ENCODE measurements at regions not wholly inside any gene's neighbourhood (a gene's known extent, or its start where the extent isn't known, plus 50 kb on each side); places are given as distances from the start of the nearest gene placed in this dataset.

- Histone ChIP-seq H2AFZ (ENCODE audit: insufficient read depth, low read depth, low read length, poor library complexity, severe bottlenecking) (no peak overlapping the region), H3K79me2 (ENCODE audit: control insufficient read depth, insufficient read depth, low read length) (no peaks in the 10 kb centered on the region), H3K27me3 (replicated peaks in 1 of 4; ENCODE audit: control extremely low read depth in 1 of 4, control insufficient read depth in 3 of 4, insufficient read depth in 4 of 4, low read length in 3 of 4) (no peaks in the 10 kb centered on the region), H3K9me3 (ENCODE audit: control extremely low read depth in 1 of 3, control insufficient read depth in 2 of 3, insufficient read depth in 1 of 3, low read length in 2 of 3) (no peaks in the 10 kb centered on the region), H3K4me2 (replicated peaks; ENCODE audit: low read depth, low read length, poor library complexity, severe bottlenecking) (no peak overlapping the region), H3K4me3 (ENCODE audit: control extremely low read depth in 1 of 5, extremely low read depth in 1 of 5, insufficient read depth in 1 of 5, low read depth in 2 of 5, low read length in 4 of 5) (no peak overlapping the region), H3K27ac (ENCODE audit: low read length in 2 of 2) (no peak overlapping the region), H4K20me1 (ENCODE audit: control insufficient read depth, insufficient read depth, low read length, poor library complexity, severe bottlenecking) (no peaks in the 10 kb centered on the region), H3K36me3 (replicated peaks in 1 of 2; ENCODE audit: control extremely low read depth in 1 of 2, control insufficient read depth in 1 of 2, extremely low read depth in 1 of 2, insufficient read depth in 2 of 2, low read length in 1 of 2) (no peaks in the 10 kb centered on the region), H3K9ac (ENCODE audit: low read length) (no peak overlapping the region), H3K4me1 (ENCODE audit: control insufficient read depth in 2 of 2, insufficient read depth in 2 of 2, low read length in 2 of 2) (no peaks in the 10 kb centered on the region)
- ChIA-PET CTCF (no interaction called here), POLR2A (no interaction called here)
- intact Hi-C loops (cut with micrococcal nuclease) = no loop called here
- H3K4me3 Mint-ChIP-seq = no peak overlapping the region
- no peaks in the 10 kb centered on the region for H3K27me3 Mint-ChIP-seq
- TF ChIP-seq EZH2 (IDR thresholded peaks at IDR 0.05; ENCODE audit: borderline replicate concordance, insufficient read depth, low read depth, low read length, poor library complexity, severe bottlenecking) (no peak), CTCF (IDR thresholded peaks at IDR 0.05) (no peak)
- DNase-seq (no peak), ATAC-seq (ENCODE audit: low read depth) (no peak)
- no peak overlapping the region for H3K27ac Mint-ChIP-seq
- no peaks in the 10 kb centered on the region for H3K9me3 Mint-ChIP-seq (ENCODE audit: insufficient read depth)
- no CpG with 5 or more reads among the region's 5 CpGs for WGBS (ENCODE audit: insufficient coverage)
- H3K4me1 Mint-ChIP-seq = no peaks in the 10 kb centered on the region
These were observed 972.6 kb downstream of the EFNA5 start for GRCh38 chr5:106698169-106698568.

- H3K9ac ChIP-seq (ENCODE audit: low read length) = no peak overlapping the region
- H3K79me2 ChIP-seq (ENCODE audit: control insufficient read depth, insufficient read depth, low read length) = no peaks in the 10 kb centered on the region
- H3K4me3 ChIP-seq (ENCODE audit: control extremely low read depth in 1 of 5, extremely low read depth in 1 of 5, insufficient read depth in 1 of 5, low read depth in 2 of 5, low read length in 4 of 5) = no peak overlapping the region
- Mint-ChIP-seq H3K9me3 (ENCODE audit: insufficient read depth) (no peaks in the 10 kb centered on the region), H3K4me3 (no peak overlapping the region), H3K4me1 (no peaks in the 10 kb centered on the region), H3K27ac (no peak overlapping the region), H3K27me3 (no peaks in the 10 kb centered on the region)
- H3K4me2 ChIP-seq (replicated peaks; ENCODE audit: low read depth, low read length, poor library complexity, severe bottlenecking) = no peak overlapping the region
- WGBS (ENCODE audit: insufficient coverage) = no CpG with 5 or more reads among the region's 2 CpGs
- ATAC-seq (ENCODE audit: low read depth) (no peak), DNase-seq (no peak)
- POLR2A ChIA-PET = no interaction called here
- H4K20me1 ChIP-seq (ENCODE audit: control insufficient read depth, insufficient read depth, low read length, poor library complexity, severe bottlenecking) = no peaks in the 10 kb centered on the region
- H3K4me1 ChIP-seq (ENCODE audit: control insufficient read depth in 2 of 2, insufficient read depth in 2 of 2, low read length in 2 of 2) = no peaks in the 10 kb centered on the region
- CTCF ChIA-PET = no interaction called here
- no peak for TF ChIP-seq CTCF (IDR thresholded peaks at IDR 0.05)
- no peak for TF ChIP-seq EZH2 (IDR thresholded peaks at IDR 0.05; ENCODE audit: borderline replicate concordance, insufficient read depth, low read depth, low read length, poor library complexity, severe bottlenecking)
- no peak overlapping the region for H2AFZ ChIP-seq (ENCODE audit: insufficient read depth, low read depth, low read length, poor library complexity, severe bottlenecking)
- H3K27ac ChIP-seq (ENCODE audit: low read length in 2 of 2) = no peak overlapping the region
- H3K9me3 ChIP-seq (ENCODE audit: control extremely low read depth in 1 of 3, control insufficient read depth in 2 of 3, insufficient read depth in 1 of 3, low read length in 2 of 3) = no peaks in the 10 kb centered on the region
- H3K36me3 ChIP-seq (replicated peaks in 1 of 2; ENCODE audit: control extremely low read depth in 1 of 2, control insufficient read depth in 1 of 2, extremely low read depth in 1 of 2, insufficient read depth in 2 of 2, low read length in 1 of 2) = no peaks in the 10 kb centered on the region
- intact Hi-C loops (cut with micrococcal nuclease) = no loop called here
- no peaks in the 10 kb centered on the region for H3K27me3 ChIP-seq (replicated peaks in 1 of 4; ENCODE audit: control extremely low read depth in 1 of 4, control insufficient read depth in 3 of 4, insufficient read depth in 4 of 4, low read length in 3 of 4)
These were observed 979.0 kb downstream of the EFNA5 start for GRCh38 chr5:106691701-106692100.
